Heart left ventricle (tissue), 16 donors: ENCODE measurements at regions not wholly inside any gene's neighbourhood (a gene's known extent, or its start where the extent isn't known, plus 50 kb on each side); places are given as distances from the start of the nearest gene placed in this dataset.

Experiments
- ATAC-seq, 4 donors: fragments of 200-7000 bp; cut with Tn5 transposase; one replicate each; pipeline ENCODE4 v1.9.1; 2020 to 2022; ENCODE audit warnings: moderate library complexity in 4 of 4, mild to moderate bottlenecking in 3 of 4, moderate number of reproducible peaks in 1 of 4
- DNase-seq, 5 donors: peaks; one replicate each; pipeline ENCODE4 v3.0.0-alpha.2; 2020
- H3K27ac ChIP-seq, 12 donors: fragments of 200-600 bp; sonication (generic) in 4 of 12; one replicate each; pipeline versions ENCODE4 v1.5.0 to v1.8.0; 2016 to 2022; ENCODE audit warnings: mild to moderate bottlenecking in 2 of 12
- H3K27me3 ChIP-seq, 9 donors: fragments of 200-600 bp; sonication (generic) in 2 of 9; one replicate each; pipeline versions ENCODE4 v1.5.1 to v1.8.0; 2016 to 2022; ENCODE audit warnings: mild to moderate bottlenecking in 3 of 9
- H3K36me3 ChIP-seq, 9 donors: fragments of 200-600 bp; sonication (generic) in 2 of 9; one replicate each; pipeline versions ENCODE4 v1.5.0 to v1.8.0; 2018 to 2022; ENCODE audit warnings: mild to moderate bottlenecking in 2 of 9
- H3K4me1 ChIP-seq, 12 donors: fragments of 200-600 bp; sonication (generic) in 4 of 12; one replicate each; pipeline versions ENCODE4 v1.5.0 to v1.8.0; 2016 to 2022; ENCODE audit warnings: mild to moderate bottlenecking in 3 of 12
- H3K4me3 ChIP-seq, 12 donors: fragments of 200-600 bp; sonication (generic) in 4 of 12; one replicate each; pipeline versions ENCODE4 v1.5.0 to v1.8.0; 2017 to 2022; ENCODE audit warnings: mild to moderate bottlenecking in 9 of 12, moderate library complexity in 4 of 12
- H3K9me3 ChIP-seq, 12 donors: fragments of 200-600 bp; sonication (generic) in 4 of 12; one replicate each; pipeline versions ENCODE4 v1.5.0 to v1.8.0; 2016 to 2022; ENCODE audit warnings: mild to moderate bottlenecking in 1 of 12
- POLR2A ChIP-seq, 2 donors: fragments of 450-650 bp; IDR thresholded peaks; one replicate each; pipeline ENCODE4 v1.6.1; 2017; ENCODE audit warnings: antibody characterized with exemption in 2 of 2, mild to moderate bottlenecking in 2 of 2, moderate library complexity in 2 of 2
- WGBS, 4 donors: extraction: QIAGEN DNeasy Blood & Tissue Kit in 2 of 4; methylation state at CpG; one replicate each; pipeline versions ENCODE4 v1.1.5 to v1.1.7; 2013 to 2018; 5-methylcytosine and 5-hydroxymethylcytosine counted together
- intact Hi-C, 10 donors: fragments of 100-400 bp; cut with DNase I; formaldehyde crosslinking; loops; one replicate each; pipeline versions ENCODE4 v1.11.1 to v1.14.2; 2022
- TF ChIP-seq, protein P1 (sequence below), 12 donors: fragments of 200-600 bp; sonication (generic) in 4 of 12; IDR thresholded peaks; one replicate each; pipeline versions ENCODE4 v1.5.0 to v1.8.0; 2018 to 2022; ENCODE audit warnings: antibody characterized with exemption in 12 of 12, mild to moderate bottlenecking in 5 of 12
- donor health status: ischemic (EF 13 %, LVEDD 7.1; RV severe dilation, severe dysfunction).
- donor health status: healthy with polysubstance abuse.
- donor health status: DM: no; HTN: yes; CAD: no.
- donor health status: DM: no; HTN: no; CAD: no.
- donor health status: ischemic (EF 25% LVEDD 6.9; RV normal size, moderate dysfunction).
- donor health status: ischemic (EF 25% LVEDD 5.7; RV mildly dilated, moderate dysfunction).
- donor health status: healthy.
- donor health status: DM: yes; HTN: yes; CAD: no.
- donor health status: ischemic (EF 35%, LVEDD 5.7; RV mildly dilated, moderate dysfunction).
- donor health status: nonischemic (EF 11% LVEDD 7.7; RV severe dilation, severe dysfunction).
- donor health status: DM: yes; HTN: yes; CAD: no.
- donor health status: PGD.
- donor health status: ischemic (EF 29% LVEDD 5.4; RV normal size, mild dysfunction).
- donor health status: nonischemic (EF 23%, LVEDD 6.1; RV moderate dilation, normal function).

- no peak overlapping the region for H3K27ac ChIP-seq
- intact Hi-C loops = no loop called here
- H3K27me3 ChIP-seq = no peaks in the 10 kb centered on the region
- no peak overlapping the region for H3K4me3 ChIP-seq
- peaks cover 0 to 10% (median 0%) of the 10 kb centered on the region in 12 donors for H3K4me1 ChIP-seq
- TF ChIP-seq, protein P1, sequence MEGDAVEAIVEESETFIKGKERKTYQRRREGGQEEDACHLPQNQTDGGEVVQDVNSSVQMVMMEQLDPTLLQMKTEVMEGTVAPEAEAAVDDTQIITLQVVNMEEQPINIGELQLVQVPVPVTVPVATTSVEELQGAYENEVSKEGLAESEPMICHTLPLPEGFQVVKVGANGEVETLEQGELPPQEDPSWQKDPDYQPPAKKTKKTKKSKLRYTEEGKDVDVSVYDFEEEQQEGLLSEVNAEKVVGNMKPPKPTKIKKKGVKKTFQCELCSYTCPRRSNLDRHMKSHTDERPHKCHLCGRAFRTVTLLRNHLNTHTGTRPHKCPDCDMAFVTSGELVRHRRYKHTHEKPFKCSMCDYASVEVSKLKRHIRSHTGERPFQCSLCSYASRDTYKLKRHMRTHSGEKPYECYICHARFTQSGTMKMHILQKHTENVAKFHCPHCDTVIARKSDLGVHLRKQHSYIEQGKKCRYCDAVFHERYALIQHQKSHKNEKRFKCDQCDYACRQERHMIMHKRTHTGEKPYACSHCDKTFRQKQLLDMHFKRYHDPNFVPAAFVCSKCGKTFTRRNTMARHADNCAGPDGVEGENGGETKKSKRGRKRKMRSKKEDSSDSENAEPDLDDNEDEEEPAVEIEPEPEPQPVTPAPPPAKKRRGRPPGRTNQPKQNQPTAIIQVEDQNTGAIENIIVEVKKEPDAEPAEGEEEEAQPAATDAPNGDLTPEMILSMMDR (IDR thresholded peaks at IDR 0.05) = no peak
- no peak for TF ChIP-seq POLR2A (IDR thresholded peaks at IDR 0.05)
- DNase-seq (no peak), ATAC-seq (no peak)
- 95 to 97% (median 95%) methylated on average over 3 of the region's 3 CpGs for WGBS, 4 donors
- H3K36me3 ChIP-seq = no peaks in the 10 kb centered on the region
- peaks cover 0 to 14% (median 0%) of the 10 kb centered on the region in 12 donors for H3K9me3 ChIP-seq
Observed at GRCh38 chr17:13862346-13862745, 207.0 kb upstream of the COX10 start.

DNA sequence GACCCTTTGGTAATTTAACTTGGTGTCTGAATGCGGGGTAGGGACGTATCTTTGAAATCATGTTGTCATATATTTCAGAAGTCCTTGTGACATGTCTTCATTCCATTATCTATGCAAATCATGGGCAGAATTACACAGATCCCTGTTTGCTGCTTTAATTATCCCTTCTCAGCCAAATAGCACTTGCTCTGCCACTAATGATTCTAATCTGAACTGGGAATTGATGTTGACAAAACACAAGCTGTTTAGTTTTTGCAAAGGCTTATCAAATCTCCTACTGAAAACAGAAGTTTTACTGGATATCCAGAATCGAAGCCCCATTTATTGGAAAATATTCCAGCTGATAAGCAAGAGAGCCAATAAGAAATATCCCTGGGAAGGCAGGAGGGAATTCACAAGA lies 205.9 kb upstream of the COX10 start:
- no peaks in the 10 kb centered on the region for H3K36me3 ChIP-seq
- DNase-seq (no peak), ATAC-seq (no peak)
- H3K27ac ChIP-seq = no peak overlapping the region
- no peak for TF ChIP-seq POLR2A (IDR thresholded peaks at IDR 0.05)
- TF ChIP-seq, protein P1 (IDR thresholded peaks at IDR 0.05) = no peak
- intact Hi-C loops = no loop called here
- peaks cover 0 to 16% (median 0%) of the 10 kb centered on the region in 12 donors for H3K9me3 ChIP-seq
- WGBS, 4 donors = 68 to 73% (median 71%) methylated on average over 3 of the region's 3 CpGs
- H3K4me1 ChIP-seq = peaks cover 0 to 10% (median 0%) of the 10 kb centered on the region in 12 donors
- no peaks in the 10 kb centered on the region for H3K27me3 ChIP-seq
- no peak overlapping the region for H3K4me3 ChIP-seq

DNA sequence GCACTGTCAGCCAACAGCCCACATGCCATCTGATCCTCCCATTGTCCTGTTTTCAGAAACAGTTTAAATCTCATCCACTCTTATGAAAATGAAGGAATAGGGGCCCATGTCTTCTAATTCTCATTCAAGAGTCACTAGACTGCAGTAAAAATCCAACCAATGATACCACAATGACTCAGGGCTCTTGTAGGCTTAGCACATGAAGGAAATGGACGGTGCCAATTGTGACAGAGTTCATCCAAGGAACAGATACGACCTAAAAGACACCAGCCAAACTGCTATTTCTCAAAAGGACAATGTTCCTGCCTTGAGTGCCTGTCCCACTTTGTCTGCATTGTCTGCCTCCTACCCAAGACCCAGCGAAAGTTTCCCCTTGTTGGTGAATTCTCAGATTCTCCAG lies 204.8 kb upstream of the COX10 start:
- Histone ChIP-seq H3K4me1 (peaks cover 0 to 10% (median 0%) of the 10 kb centered on the region in 12 donors), H3K36me3 (no peaks in the 10 kb centered on the region), H3K27me3 (no peaks in the 10 kb centered on the region), H3K4me3 (no peak overlapping the region), H3K27ac (no peak overlapping the region), H3K9me3 (peaks cover 0 to 16% (median 0%) of the 10 kb centered on the region in 12 donors)
- intact Hi-C loops = no loop called here
- DNase-seq = no peak
- no peak for TF ChIP-seq POLR2A (IDR thresholded peaks at IDR 0.05)
- peak in 1 of 4 donors; percentile 61 for ATAC-seq
- 56 to 82% (median 66%) methylated on average over 3 of the region's 3 CpGs for WGBS, 4 donors

- WGBS, 4 donors = 47 to 71% (median 61%) methylated on average over 2 of the region's 2 CpGs
- peak in 2 of 4 donors; percentile 42 to 53 for ATAC-seq
- no peaks in the 10 kb centered on the region for H3K36me3 ChIP-seq
Observed at GRCh38 chr17:13865650-13866049, 203.7 kb upstream of the COX10 start.

More at GRCh38 chr17:13865650-13866049, 203.7 kb upstream of the COX10 start:
- H3K9me3 ChIP-seq = peaks cover 0 to 12% (median 0%) of the 10 kb centered on the region in 12 donors
- peaks cover 0 to 10% (median 0%) of the 10 kb centered on the region in 12 donors for H3K4me1 ChIP-seq
- H3K27ac ChIP-seq = no peak overlapping the region
- intact Hi-C loops = no loop called here
- H3K4me3 ChIP-seq = no peak overlapping the region
- no peak for TF ChIP-seq POLR2A (IDR thresholded peaks at IDR 0.05)
- TF ChIP-seq, protein P1 (IDR thresholded peaks at IDR 0.05) = no peak
- no peak for DNase-seq
- H3K27me3 ChIP-seq = no peaks in the 10 kb centered on the region
